Activated CD8-positive, alpha-beta T cell treated with anti-CD3 and anti-CD28 coated beads for 36 hours (primary cell): ENCODE measurements at regions not wholly inside any gene's neighbourhood (a gene's known extent, or its start where the extent isn't known, plus 50 kb on each side); places are given as distances from the start of the nearest gene placed in this dataset.

ENCODE experiments used
- ATAC-seq: fragments of 200-7000 bp; cut with Tn5 transposase; one replicate; pipeline ENCODE4 v1.10.0; 2021; ENCODE audit warnings: mild to moderate bottlenecking, moderate library complexity
- CTCF ChIA-PET: fragments of 350-600 bp; sonication (Branson Sonifier 250); formaldehyde crosslinking; loops from one replicate; lab custom pipeline; 2021; ENCODE audit warnings: antibody characterized with exemption; lab: Charles Lee
- POLR2A ChIA-PET: fragments of 350-600 bp; sonication (Branson Sonifier 250); formaldehyde crosslinking; loops from one replicate; lab custom pipeline; 2021; ENCODE audit warnings: antibody characterized with exemption; lab: Charles Lee
- DNase-seq: peaks from one replicate; pipeline ENCODE4 v3.0.0-alpha.2; 2020
- H3K27ac Mint-ChIP-seq: one replicate; pipeline ENCODE4 v1.8.0; 2021; ENCODE audit warnings: mild to moderate bottlenecking, mixed read lengths
- H3K27me3 Mint-ChIP-seq: one replicate; pipeline ENCODE4 v1.8.0; 2021; ENCODE audit warnings: mixed read lengths
- H3K36me3 Mint-ChIP-seq: one replicate; pipeline ENCODE4 v1.8.0; 2021; ENCODE audit warnings: low read depth, mixed read lengths
- H3K4me1 Mint-ChIP-seq: one replicate; pipeline ENCODE4 v1.8.0; 2021; ENCODE audit warnings: low read depth, mixed read lengths
- H3K4me3 Mint-ChIP-seq: one replicate; pipeline ENCODE4 v1.8.0; 2021; ENCODE audit warnings: mild to moderate bottlenecking, moderate library complexity, mixed read lengths
- H3K9me3 Mint-ChIP-seq: one replicate; pipeline ENCODE4 v1.8.0; 2021; ENCODE audit warnings: mixed read lengths
- CTCF ChIP-seq: fragments of 200-600 bp; IDR thresholded peaks from one replicate; pipeline ENCODE4 v1.8.0; 2022; ENCODE audit warnings: antibody characterized with exemption, mild to moderate bottlenecking
- intact Hi-C: fragments of 100-400 bp; cut with micrococcal nuclease; formaldehyde crosslinking; loops from one replicate; pipeline ENCODE4 v1.10.0; 2022

GRCh38 chr22:49372111-49372529, 455.6 kb downstream of the BRD1 start:
- ChIA-PET POLR2A (no interaction called here), CTCF (no interaction called here)
- ATAC-seq, result no peak
- no peak for DNase-seq
- no peak for TF ChIP-seq CTCF
- Mint-ChIP-seq H3K27ac (no peak overlapping the region), H3K36me3 (no peaks in the 10 kb centered on the region), H3K4me1 (no peaks in the 10 kb centered on the region), H3K9me3 (no peaks in the 10 kb centered on the region), H3K27me3 (peaks cover 11% of the 10 kb centered on the region), H3K4me3 (no peak overlapping the region)
- intact Hi-C loops, result no loop called here

GRCh38 chr22:49371325-49372110, 456.2 kb downstream of the BRD1 start:
- DNase-seq, result no peak

GRCh38 chr22:49370627-49371301, 456.9 kb downstream of the BRD1 start:
- intact Hi-C loops, result no loop called here
- no peak for TF ChIP-seq CTCF
- ATAC-seq (no peak), DNase-seq (no peak)
- ChIA-PET CTCF (no interaction called here), POLR2A (interaction anchor here (1.3 kb wide), 1 partner anchor 12 kb away, joined by 3 read pairs; no protein-coding TSS in a partner anchor)
- H3K9me3 Mint-ChIP-seq, result no peaks in the 10 kb centered on the region
- no peaks in the 10 kb centered on the region for H3K36me3 Mint-ChIP-seq
- H3K27me3 Mint-ChIP-seq, result peaks cover 8% of the 10 kb centered on the region
- no peaks in the 10 kb centered on the region for H3K4me1 Mint-ChIP-seq
- no peak overlapping the region for H3K4me3 Mint-ChIP-seq
- H3K27ac Mint-ChIP-seq, result no peak overlapping the region

More at GRCh38 chr22:49371325-49372110, 456.2 kb downstream of the BRD1 start:
- ChIA-PET CTCF (no interaction called here), POLR2A (interaction anchor here (1.3 kb wide), 1 partner anchor 11 kb away, joined by 3 read pairs; no protein-coding TSS in a partner anchor)
- Mint-ChIP-seq H3K9me3 (no peaks in the 10 kb centered on the region), H3K27me3 (peaks cover 10% of the 10 kb centered on the region), H3K4me3 (no peak overlapping the region), H3K36me3 (no peaks in the 10 kb centered on the region), H3K27ac (no peak overlapping the region), H3K4me1 (no peaks in the 10 kb centered on the region)
- no peak for ATAC-seq
- TF ChIP-seq CTCF, result no peak
- intact Hi-C loops, result no loop called here

- DNase-seq (no peak), ATAC-seq (no peak)
- no peak for TF ChIP-seq CTCF
- ChIA-PET CTCF (no interaction called here), POLR2A (no interaction called here)
- intact Hi-C loops, result no loop called here
- Mint-ChIP-seq H3K4me1 (no peaks in the 10 kb centered on the region), H3K9me3 (no peaks in the 10 kb centered on the region), H3K36me3 (no peaks in the 10 kb centered on the region), H3K27me3 (peaks cover 8% of the 10 kb centered on the region), H3K4me3 (no peak overlapping the region), H3K27ac (no peak overlapping the region)
Observed at GRCh38 chr22:49369726-49370626, 457.7 kb downstream of the BRD1 start.
